Left lung (tissue), 4 donors: ENCODE measurements at regions not wholly inside any gene's neighbourhood (a gene's known extent, or its start where the extent isn't known, plus 50 kb on each side); places are given as distances from the start of the nearest gene placed in this dataset.

Experiments
- ATAC-seq: fragments of 200-7000 bp; cut with Tn5 transposase; one replicate; pipeline ENCODE4 v1.9.1; 2020; ENCODE audit warnings: moderate library complexity
- DNase-seq, 4 donors: peaks; one replicate each; pipeline ENCODE4 v3.0.0-alpha.2; 2013 to 2020
- H3K27ac ChIP-seq, 2 donors: fragments of 200-600 bp; sonication (generic) in 1 of 2; one replicate each; pipeline versions ENCODE4 v1.5.0 to v1.8.0; 2020 to 2021
- H3K27me3 ChIP-seq, 2 donors: fragments of 200-600 bp; sonication (generic) in 1 of 2; one replicate each; pipeline versions ENCODE4 v1.5.0 to v1.8.0; 2020 to 2021
- H3K36me3 ChIP-seq, 2 donors: fragments of 200-600 bp; sonication (generic) in 1 of 2; one replicate each; pipeline versions ENCODE4 v1.5.0 to v1.8.0; 2020 to 2021
- H3K4me1 ChIP-seq, 2 donors: fragments of 200-600 bp; one replicate each; pipeline ENCODE4 v1.8.0; 2021
- H3K4me3 ChIP-seq, 2 donors: fragments of 200-600 bp; sonication (generic) in 1 of 2; one replicate each; pipeline versions ENCODE4 v1.5.0 to v1.8.0; 2020 to 2021; ENCODE audit warnings: mild to moderate bottlenecking in 1 of 2
- H3K9me3 ChIP-seq, 2 donors: fragments of 200-600 bp; sonication (generic) in 1 of 2; one replicate each; pipeline versions ENCODE4 v1.5.0 to v1.8.0; 2020 to 2021
- intact Hi-C, 2 donors: fragments of 100-400 bp; cut with DNase I; formaldehyde crosslinking; loops; one replicate each; pipeline versions ENCODE4 v1.11.2 to v1.14.2; 2022
- TF ChIP-seq, protein P1 (sequence below), 2 donors: fragments of 200-600 bp; sonication (generic) in 1 of 2; IDR thresholded peaks; one replicate each; pipeline versions ENCODE4 v1.5.0 to v1.8.0; 2021; ENCODE audit warnings: antibody characterized with exemption in 2 of 2
- donor health status: DM: no; HTN: yes; CAD: no.
- donor health status: DM: no; HTN: no; CAD: no.

GRCh38 chr10:52523696-52524095 lies 209.6 kb downstream of the DKK1 start:
- ATAC-seq (no peak), DNase-seq (peak in 1 of 4 donors; percentile 27)
- Histone ChIP-seq H3K4me3 (no peak overlapping the region), H3K36me3 (no peaks in the 10 kb centered on the region), H3K27me3 (no peaks in the 10 kb centered on the region), H3K9me3 (no peaks in the 10 kb centered on the region), H3K4me1 (no peaks in the 10 kb centered on the region), H3K27ac (no peak overlapping the region)
- intact Hi-C loops: no loop called here
- TF ChIP-seq, protein P1, sequence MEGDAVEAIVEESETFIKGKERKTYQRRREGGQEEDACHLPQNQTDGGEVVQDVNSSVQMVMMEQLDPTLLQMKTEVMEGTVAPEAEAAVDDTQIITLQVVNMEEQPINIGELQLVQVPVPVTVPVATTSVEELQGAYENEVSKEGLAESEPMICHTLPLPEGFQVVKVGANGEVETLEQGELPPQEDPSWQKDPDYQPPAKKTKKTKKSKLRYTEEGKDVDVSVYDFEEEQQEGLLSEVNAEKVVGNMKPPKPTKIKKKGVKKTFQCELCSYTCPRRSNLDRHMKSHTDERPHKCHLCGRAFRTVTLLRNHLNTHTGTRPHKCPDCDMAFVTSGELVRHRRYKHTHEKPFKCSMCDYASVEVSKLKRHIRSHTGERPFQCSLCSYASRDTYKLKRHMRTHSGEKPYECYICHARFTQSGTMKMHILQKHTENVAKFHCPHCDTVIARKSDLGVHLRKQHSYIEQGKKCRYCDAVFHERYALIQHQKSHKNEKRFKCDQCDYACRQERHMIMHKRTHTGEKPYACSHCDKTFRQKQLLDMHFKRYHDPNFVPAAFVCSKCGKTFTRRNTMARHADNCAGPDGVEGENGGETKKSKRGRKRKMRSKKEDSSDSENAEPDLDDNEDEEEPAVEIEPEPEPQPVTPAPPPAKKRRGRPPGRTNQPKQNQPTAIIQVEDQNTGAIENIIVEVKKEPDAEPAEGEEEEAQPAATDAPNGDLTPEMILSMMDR (IDR thresholded peaks at IDR 0.05): no peak

DNA sequence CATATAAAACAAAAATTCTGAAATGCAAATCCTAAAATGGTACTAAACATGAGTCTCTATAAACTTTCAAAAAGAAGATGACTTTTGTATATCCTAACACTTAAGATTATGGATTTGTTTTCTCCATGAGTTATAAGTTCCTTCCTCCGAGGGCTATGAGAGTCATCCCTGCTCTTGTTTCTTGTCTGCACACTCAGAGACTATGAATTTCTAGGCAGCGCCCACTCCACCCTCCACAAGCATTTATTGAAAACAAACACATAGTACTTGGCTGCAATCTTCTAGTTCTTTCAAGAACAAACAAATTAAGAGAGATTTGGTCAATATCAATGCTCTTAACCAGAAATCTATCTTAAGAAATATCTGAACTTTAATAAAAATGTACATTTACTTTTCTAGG lies 211.7 kb downstream of the DKK1 start:
- Histone ChIP-seq H3K36me3 (no peaks in the 10 kb centered on the region), H3K27me3 (no peaks in the 10 kb centered on the region), H3K4me1 (no peaks in the 10 kb centered on the region), H3K4me3 (no peak overlapping the region), H3K9me3 (no peaks in the 10 kb centered on the region), H3K27ac (no peak overlapping the region)
- TF ChIP-seq, protein P1 (IDR thresholded peaks at IDR 0.05): no peak
- intact Hi-C loops: no loop called here
- peak; percentile 57 for ATAC-seq
- no peak for DNase-seq

DNA sequence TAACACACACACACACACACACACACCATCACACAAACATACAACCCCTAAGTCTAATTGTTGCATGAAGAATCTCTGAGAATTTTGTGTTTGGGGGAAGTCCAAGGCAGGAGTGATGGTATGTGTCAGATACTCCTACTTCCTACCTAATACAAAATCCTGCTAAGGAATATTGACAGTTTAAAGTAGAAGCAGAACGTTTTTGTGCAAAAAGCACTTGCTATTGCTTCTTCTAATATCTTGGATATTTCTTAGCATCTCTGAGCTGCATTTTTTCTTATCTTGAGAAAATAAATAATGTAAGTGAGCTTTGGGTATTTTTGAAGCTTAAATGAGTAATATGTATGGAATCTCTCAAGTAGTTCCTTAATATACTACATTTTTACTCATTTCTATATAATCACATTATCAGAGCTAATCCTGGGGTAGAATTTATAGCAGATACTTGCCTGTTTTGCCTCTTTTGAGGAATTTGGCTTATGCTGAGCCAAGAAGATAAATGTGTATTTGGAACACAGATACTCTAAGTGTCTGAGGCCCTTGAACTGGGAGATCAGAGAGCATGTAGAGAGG lies 212.3 kb downstream of the DKK1 start:
- no peaks in the 10 kb centered on the region for H3K9me3 ChIP-seq
- DNase-seq (no peak), ATAC-seq (no peak)
- no peak overlapping the region for H3K4me3 ChIP-seq
- TF ChIP-seq, protein P1 (IDR thresholded peaks at IDR 0.05): no peak
- H3K36me3 ChIP-seq: no peaks in the 10 kb centered on the region
- no peaks in the 10 kb centered on the region for H3K27me3 ChIP-seq
- H3K4me1 ChIP-seq: no peaks in the 10 kb centered on the region
- intact Hi-C loops: no loop called here
- H3K27ac ChIP-seq: no peak overlapping the region

DNA sequence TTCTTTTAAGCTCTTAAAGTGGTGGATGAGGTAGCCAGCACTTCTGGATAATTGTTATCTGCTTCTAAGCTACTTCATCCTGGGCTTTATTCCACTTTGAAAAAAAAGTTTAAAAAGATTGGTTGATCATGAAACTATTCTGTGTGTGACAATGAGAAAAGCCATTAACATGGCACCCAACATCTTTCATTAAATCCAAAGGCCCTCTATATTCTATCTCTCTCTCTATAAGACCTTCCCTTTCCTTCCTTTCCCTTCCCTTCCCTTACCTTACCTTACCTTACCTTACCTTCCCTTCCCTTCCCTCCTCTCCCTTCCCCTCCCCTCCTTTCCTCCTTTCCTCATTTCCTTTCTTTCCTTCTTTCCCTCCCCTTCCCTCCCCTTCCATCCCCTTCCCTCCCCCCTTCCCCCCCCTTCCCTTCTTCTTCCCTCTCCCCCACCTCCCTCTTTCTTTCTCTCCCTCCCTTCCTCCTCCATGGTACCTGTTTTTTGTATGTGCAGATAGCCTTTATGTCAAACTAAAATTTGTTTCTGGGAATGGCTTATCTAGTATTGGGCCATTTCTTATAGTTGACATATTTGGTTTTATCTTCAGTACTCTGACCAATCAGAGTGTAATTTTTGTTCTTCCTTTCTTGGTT lies 218.7 kb downstream of the DKK1 start:
- Histone ChIP-seq H3K27me3 (no peaks in the 10 kb centered on the region), H3K4me1 (no peaks in the 10 kb centered on the region), H3K27ac (no peak overlapping the region), H3K36me3 (no peaks in the 10 kb centered on the region), H3K9me3 (no peaks in the 10 kb centered on the region), H3K4me3 (no peak overlapping the region)
- intact Hi-C loops: no loop called here
- DNase-seq (no peak), ATAC-seq (no peak)
- TF ChIP-seq, protein P1 (IDR thresholded peaks at IDR 0.05): no peak

DNA sequence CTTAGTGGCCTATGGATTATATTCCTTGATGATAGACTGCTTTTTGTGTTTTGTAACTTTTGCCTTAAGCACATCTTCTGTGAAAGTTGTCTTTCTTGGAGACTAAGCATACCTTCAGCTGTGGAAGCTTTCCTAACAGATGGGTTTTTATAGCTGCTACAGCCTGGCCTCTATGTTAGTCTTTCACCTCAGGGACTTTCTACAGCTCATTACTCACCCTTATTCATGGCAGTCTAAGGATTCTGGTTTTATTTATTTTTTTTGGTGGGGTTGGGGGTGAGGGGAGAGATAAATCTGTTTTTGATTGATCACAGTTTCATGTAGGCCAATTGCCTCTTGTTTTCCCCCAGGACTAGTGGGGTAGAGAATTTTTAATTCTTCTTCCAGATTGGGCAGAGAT lies 219.9 kb downstream of the DKK1 start:
- H3K36me3 ChIP-seq: no peaks in the 10 kb centered on the region
- no peaks in the 10 kb centered on the region for H3K4me1 ChIP-seq
- H3K4me3 ChIP-seq: no peak overlapping the region
- TF ChIP-seq, protein P1 (IDR thresholded peaks at IDR 0.05): no peak
- ATAC-seq (no peak), DNase-seq (no peak)
- no peaks in the 10 kb centered on the region for H3K9me3 ChIP-seq
- H3K27ac ChIP-seq: no peak overlapping the region
- H3K27me3 ChIP-seq: no peaks in the 10 kb centered on the region
- intact Hi-C loops: no loop called here
